C4-2B (cell line): ENCODE measurements at regions not wholly inside any gene's neighbourhood (a gene's known extent, or its start where the extent isn't known, plus 50 kb on each side); places are given as distances from the start of the nearest gene placed in this dataset.

Experiments
- CTCF ChIP-seq: fragments of 450-650 bp; conservative IDR thresholded peaks from 2 replicates; pipeline ENCODE4 v1.5.1; 2017; ENCODE audit warnings: mild to moderate bottlenecking
- ZFX ChIP-seq: fragments of 450-650 bp; IDR thresholded peaks from 2 replicates; pipeline ENCODE4 v1.6.1; 2017

GRCh38 chr18:39371996-39372395, 1806.4 kb upstream of the CELF4 start:
- TF ChIP-seq CTCF (no peak), ZFX (no peak)
